SU-DHL-6 (cell line): ENCODE measurements at regions not wholly inside any gene's neighbourhood (a gene's known extent, or its start where the extent isn't known, plus 50 kb on each side); places are given as distances from the start of the nearest gene placed in this dataset.
"Not testable (repeated sequence)": the region's sequence is repeated elsewhere in the genome, so short reads cannot be mapped to it uniquely, and the experiment has no call there.

Source experiments
- EZH2phosphoT487 ChIP-seq: fragments of 200-600 bp; sonication (generic), shearing (Covaris generic); conservative IDR thresholded peaks from 2 replicates; pipeline ENCODE4 v1.6.1; 2018; ENCODE audit warnings: mild to moderate bottlenecking, antibody characterized with exemption, low read length, moderate library complexity, mixed read lengths
- TF ChIP-seq, protein P1 (sequence below): fragments of 200-600 bp; sonication (generic); IDR thresholded peaks from one replicate; pipeline ENCODE4 v1.5.1; 2017; ENCODE audit warnings: antibody characterized with exemption, mild to moderate bottlenecking, low read length, moderate library complexity; ENCODE audit not compliant: insufficient read depth, poor library complexity, severe bottlenecking

DNA sequence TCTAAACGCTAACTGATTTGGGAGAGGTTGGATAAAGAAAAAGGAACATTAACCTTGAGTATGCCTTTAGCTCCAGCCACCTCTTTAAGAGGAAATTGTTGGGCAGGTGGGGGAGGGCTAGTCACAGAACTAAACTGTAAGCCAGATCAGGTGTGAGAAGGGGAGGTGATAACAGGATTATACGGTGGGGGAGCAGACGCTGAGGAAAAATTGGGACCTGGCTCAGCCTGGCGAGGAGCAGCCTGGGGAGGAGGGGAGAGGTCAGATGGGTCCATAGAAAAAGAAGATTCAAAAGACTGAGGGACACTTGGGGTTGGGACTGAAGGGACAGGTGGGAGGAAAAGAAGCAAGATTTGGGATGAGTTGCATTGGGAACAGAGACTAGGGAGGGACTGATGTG, 558.0 kb downstream of the ADGRL2 start:
- TF ChIP-seq, protein P1, sequence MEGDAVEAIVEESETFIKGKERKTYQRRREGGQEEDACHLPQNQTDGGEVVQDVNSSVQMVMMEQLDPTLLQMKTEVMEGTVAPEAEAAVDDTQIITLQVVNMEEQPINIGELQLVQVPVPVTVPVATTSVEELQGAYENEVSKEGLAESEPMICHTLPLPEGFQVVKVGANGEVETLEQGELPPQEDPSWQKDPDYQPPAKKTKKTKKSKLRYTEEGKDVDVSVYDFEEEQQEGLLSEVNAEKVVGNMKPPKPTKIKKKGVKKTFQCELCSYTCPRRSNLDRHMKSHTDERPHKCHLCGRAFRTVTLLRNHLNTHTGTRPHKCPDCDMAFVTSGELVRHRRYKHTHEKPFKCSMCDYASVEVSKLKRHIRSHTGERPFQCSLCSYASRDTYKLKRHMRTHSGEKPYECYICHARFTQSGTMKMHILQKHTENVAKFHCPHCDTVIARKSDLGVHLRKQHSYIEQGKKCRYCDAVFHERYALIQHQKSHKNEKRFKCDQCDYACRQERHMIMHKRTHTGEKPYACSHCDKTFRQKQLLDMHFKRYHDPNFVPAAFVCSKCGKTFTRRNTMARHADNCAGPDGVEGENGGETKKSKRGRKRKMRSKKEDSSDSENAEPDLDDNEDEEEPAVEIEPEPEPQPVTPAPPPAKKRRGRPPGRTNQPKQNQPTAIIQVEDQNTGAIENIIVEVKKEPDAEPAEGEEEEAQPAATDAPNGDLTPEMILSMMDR = not testable (repeated sequence)
- TF ChIP-seq EZH2phosphoT487 = not testable (repeated sequence)
